T-helper 2 cell treated with Interferon-gamma antibody and Interleukin-4, amounts not matched to agents 100 ng/mL and 5 ng/mL, for 36 hours (primary cell): ENCODE measurements at regions not wholly inside any gene's neighbourhood (a gene's known extent, or its start where the extent isn't known, plus 50 kb on each side); places are given as distances from the start of the nearest gene placed in this dataset.

Experiments
- intact Hi-C: fragments of 100-400 bp; cut with micrococcal nuclease; formaldehyde crosslinking; loops from one replicate; pipeline ENCODE4 v1.15.1; 2023

DNA sequence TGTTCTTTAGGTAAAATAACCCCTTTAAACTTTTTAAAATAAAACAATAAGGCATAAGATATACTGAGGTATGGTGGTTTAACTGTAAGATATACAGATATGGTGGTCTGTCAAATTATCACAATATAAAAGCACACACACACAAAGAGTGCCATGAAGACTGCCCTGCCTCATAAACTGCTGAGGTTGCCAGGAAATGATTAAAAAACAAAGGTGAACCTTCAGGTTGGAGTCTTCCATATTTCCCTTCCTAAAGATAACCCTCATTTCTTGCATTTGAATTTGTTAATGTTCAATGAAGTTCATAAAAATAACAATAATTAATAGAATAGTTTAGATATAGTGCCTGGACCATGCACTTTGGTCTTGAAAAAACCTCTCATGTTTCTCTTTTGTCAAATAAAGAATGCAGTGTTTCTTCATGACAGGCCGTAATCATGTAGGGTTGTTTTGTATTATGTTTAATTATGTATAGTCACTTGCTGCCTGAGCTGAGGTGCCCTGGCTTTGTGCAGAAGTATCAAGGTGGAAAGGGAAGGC is 123.6 kb upstream of the B3GALT2 start:
- intact Hi-C loops = no loop called here

DNA sequence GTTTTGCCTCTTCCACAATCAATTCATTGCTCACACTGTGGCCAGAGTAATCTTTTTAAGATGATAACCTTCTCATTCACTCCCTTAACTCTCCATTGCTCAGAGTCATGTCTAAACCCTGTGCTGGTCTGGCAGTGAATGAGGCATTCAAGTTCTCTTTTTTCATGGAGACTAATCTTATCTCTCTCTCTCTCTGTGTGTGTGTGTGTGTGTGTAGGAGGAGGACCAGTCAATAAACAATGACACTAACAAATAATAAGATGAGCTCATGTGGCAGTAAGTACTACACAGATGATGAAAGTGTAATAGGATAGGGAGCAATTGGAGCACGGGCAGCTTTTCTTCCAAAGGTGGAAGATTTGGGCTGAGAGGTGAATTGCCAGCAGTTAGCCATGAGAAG is 122.0 kb upstream of the B3GALT2 start:
- intact Hi-C loops = no loop called here

DNA sequence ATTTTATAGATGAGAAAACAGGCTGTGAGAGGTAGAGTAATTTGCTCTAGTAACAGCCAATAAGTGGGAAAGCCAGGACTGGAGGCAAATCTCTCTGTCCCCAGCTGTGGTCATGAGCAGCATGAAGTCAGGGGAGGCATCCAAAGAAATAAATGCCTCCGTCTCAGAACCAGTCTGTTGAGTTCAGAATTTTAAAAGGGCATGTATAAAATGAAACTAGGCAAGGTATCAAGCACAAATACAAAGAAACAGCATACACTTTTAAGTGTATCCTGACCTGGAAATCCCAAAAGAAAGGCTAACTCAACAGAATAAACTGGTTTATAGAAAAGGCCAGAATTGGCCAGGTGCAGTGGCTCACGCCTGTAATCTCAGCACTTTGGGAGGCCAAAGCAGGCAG is 120.0 kb upstream of the B3GALT2 start:
- intact Hi-C loops = no loop called here
